CD4-positive, alpha-beta T cell treated with Interleukin-1 beta for 1 hour (primary cell): ENCODE measurements at regions not wholly inside any gene's neighbourhood (a gene's known extent, or its start where the extent isn't known, plus 50 kb on each side); places are given as distances from the start of the nearest gene placed in this dataset.
A peak's percentile ranks its signal among the peaks of the same experiment; 100 is the strongest.

ENCODE experiments used
- DNase-seq, 2 donors: peaks; one replicate each; pipeline ENCODE4 v3.0.0-alpha.2; 2020 to 2022

- no peak for DNase-seq
Measured at GRCh38 chr10:47107007-47107747, 192.8 kb upstream of the GDF10 start.

- DNase-seq = no peak
Measured at GRCh38 chr10:47109906-47110305, 190.1 kb upstream of the GDF10 start.

GRCh38 chr10:47111329-47111862 lies 188.6 kb upstream of the GDF10 start:
- no peak for DNase-seq

- DNase-seq = no peak
Measured at GRCh38 chr10:47112612-47113011, 187.4 kb upstream of the GDF10 start.

GRCh38 chr10:47113907-47114500 lies 186.0 kb upstream of the GDF10 start:
- DNase-seq = no peak

- DNase-seq = no peak
Measured at GRCh38 chr10:47114680-47115186, 185.3 kb upstream of the GDF10 start.

GRCh38 chr10:47115322-47115721 lies 184.7 kb upstream of the GDF10 start:
- no peak for DNase-seq

GRCh38 chr10:47116445-47116844 lies 183.6 kb upstream of the GDF10 start:
- no peak for DNase-seq

GRCh38 chr10:47118326-47118725 lies 181.7 kb upstream of the GDF10 start:
- no peak for DNase-seq

- no peak for DNase-seq
Measured at GRCh38 chr10:47121336-47121735, 178.7 kb upstream of the GDF10 start.

GRCh38 chr10:47123716-47124288 lies 176.2 kb upstream of the GDF10 start:
- no peak for DNase-seq

GRCh38 chr10:47127188-47127785 lies 172.7 kb upstream of the GDF10 start:
- no peak for DNase-seq

- no peak for DNase-seq
Measured at GRCh38 chr10:47130491-47130890, 169.5 kb upstream of the GDF10 start.

GRCh38 chr10:47133871-47134570 lies 166.0 kb upstream of the GDF10 start:
- DNase-seq = peak in 1 of 2 donors; percentile 10

GRCh38 chr10:47136866-47137265 lies 163.1 kb upstream of the GDF10 start:
- no peak for DNase-seq

- no peak for DNase-seq
Measured at GRCh38 chr10:47137311-47137851, 162.6 kb upstream of the GDF10 start.

GRCh38 chr10:47139121-47139520 lies 160.9 kb upstream of the GDF10 start:
- DNase-seq = no peak

- DNase-seq = no peak
Measured at GRCh38 chr10:47140761-47141348, 159.1 kb upstream of the GDF10 start.

- DNase-seq = no peak
Measured at GRCh38 chr10:47141349-47141748, 158.6 kb upstream of the GDF10 start.

- no peak for DNase-seq
Measured at GRCh38 chr10:47143072-47143471, 156.9 kb upstream of the GDF10 start.

- no peak for DNase-seq
Measured at GRCh38 chr10:47143473-47143872, 156.5 kb upstream of the GDF10 start.

- DNase-seq = no peak
Measured at GRCh38 chr10:47144525-47144924, 155.5 kb upstream of the GDF10 start.
